PFSK-1 (cell line): ENCODE measurements at regions not wholly inside any gene's neighbourhood (a gene's known extent, or its start where the extent isn't known, plus 50 kb on each side); places are given as distances from the start of the nearest gene placed in this dataset.

Source experiments
- FOXP2 ChIP-seq: optimal IDR thresholded peaks from 2 replicates; pipeline ENCODE3; 2011; ENCODE audit warnings: borderline replicate concordance, control low read depth, inconsistent platforms; ENCODE audit not compliant: insufficient read depth; ENCODE audit errors: extremely low read length, extremely low read depth
- POLR2AphosphoS5 ChIP-seq: IDR thresholded peaks from 2 replicates; pipeline ENCODE4 v1.6.1; 2012; ENCODE audit warnings: low read depth, mild to moderate bottlenecking, control low read depth, low read length, moderate library complexity
- SIN3A ChIP-seq: IDR thresholded peaks from 2 replicates; pipeline ENCODE4 v1.6.1; 2012; ENCODE audit warnings: mild to moderate bottlenecking, low read length, moderate library complexity, borderline replicate concordance; ENCODE audit not compliant: insufficient read depth
- TAF1 ChIP-seq: IDR thresholded peaks from 2 replicates; pipeline ENCODE4 v1.6.1; 2012; ENCODE audit warnings: low read length, control low read depth, borderline replicate concordance; ENCODE audit not compliant: insufficient read depth
- TF ChIP-seq, protein P1 (sequence below), 2 experiments: IDR thresholded peaks; 2 replicates each; pipeline versions ENCODE4 v1.6.1 to v1.8.0; 2011 to 2012; ENCODE audit warnings: low read depth in 2 of 2, low read length in 2 of 2, control low read depth in 1 of 2, inconsistent platforms in 1 of 2, mild to moderate bottlenecking in 1 of 2, moderate library complexity in 1 of 2; ENCODE audit not compliant: insufficient read depth in 1 of 2

DNA sequence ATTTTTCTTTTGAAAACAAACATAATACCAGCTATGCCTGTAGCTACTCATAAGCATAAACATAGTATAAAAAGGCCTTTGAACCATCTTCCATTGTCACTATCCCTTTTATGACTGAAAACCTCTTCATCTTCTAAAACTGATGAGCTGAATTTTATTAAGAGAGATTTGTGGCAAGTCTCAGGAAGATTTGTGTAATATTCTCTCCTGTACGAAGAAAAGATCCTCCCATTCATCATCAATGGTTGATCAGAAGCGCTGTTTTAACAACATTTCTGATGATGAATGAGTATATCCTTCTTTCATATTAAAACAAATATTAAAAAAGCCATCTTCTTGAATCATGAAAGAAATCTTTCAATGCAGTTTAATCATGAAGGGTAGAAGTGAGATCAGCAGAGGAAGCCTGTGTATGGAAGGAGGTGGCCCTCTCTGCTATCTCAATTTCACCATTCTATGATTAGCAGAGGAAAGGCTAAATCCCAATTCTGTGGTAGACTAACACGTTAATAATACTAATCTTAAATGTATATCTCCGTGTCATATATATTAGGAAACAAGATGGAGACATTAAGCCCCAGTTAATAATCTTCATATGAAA, 430.2 kb downstream of the FRK start:
- TF ChIP-seq POLR2AphosphoS5 (no peak), FOXP2 (no peak), TAF1 (no peak)

DNA sequence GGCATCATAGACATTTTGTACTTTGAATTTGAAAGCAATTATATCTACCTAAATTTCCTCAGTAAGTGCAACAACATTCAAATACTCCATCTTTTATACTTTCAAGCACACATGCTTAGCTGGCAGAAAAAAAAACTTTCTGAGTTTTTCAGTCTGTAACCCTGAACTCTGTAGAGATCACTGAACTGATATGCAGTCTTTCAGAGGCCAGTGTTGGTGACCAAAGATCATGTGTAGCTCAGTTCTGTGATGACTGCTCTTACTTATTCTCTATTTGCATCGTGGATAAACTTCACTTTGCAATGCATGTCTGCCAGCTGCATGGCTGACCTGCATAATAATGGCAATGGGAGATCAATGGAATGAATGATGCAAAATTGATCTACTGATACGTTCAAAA, 431.3 kb downstream of the FRK start:
- TF ChIP-seq POLR2AphosphoS5 (no peak), SIN3A (no peak), FOXP2 (no peak), TAF1 (no peak)
- TF ChIP-seq, protein P1, sequence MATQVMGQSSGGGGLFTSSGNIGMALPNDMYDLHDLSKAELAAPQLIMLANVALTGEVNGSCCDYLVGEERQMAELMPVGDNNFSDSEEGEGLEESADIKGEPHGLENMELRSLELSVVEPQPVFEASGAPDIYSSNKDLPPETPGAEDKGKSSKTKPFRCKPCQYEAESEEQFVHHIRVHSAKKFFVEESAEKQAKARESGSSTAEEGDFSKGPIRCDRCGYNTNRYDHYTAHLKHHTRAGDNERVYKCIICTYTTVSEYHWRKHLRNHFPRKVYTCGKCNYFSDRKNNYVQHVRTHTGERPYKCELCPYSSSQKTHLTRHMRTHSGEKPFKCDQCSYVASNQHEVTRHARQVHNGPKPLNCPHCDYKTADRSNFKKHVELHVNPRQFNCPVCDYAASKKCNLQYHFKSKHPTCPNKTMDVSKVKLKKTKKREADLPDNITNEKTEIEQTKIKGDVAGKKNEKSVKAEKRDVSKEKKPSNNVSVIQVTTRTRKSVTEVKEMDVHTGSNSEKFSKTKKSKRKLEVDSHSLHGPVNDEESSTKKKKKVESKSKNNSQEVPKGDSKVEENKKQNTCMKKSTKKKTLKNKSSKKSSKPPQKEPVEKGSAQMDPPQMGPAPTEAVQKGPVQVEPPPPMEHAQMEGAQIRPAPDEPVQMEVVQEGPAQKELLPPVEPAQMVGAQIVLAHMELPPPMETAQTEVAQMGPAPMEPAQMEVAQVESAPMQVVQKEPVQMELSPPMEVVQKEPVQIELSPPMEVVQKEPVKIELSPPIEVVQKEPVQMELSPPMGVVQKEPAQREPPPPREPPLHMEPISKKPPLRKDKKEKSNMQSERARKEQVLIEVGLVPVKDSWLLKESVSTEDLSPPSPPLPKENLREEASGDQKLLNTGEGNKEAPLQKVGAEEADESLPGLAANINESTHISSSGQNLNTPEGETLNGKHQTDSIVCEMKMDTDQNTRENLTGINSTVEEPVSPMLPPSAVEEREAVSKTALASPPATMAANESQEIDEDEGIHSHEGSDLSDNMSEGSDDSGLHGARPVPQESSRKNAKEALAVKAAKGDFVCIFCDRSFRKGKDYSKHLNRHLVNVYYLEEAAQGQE (IDR thresholded peaks at IDR 0.05; ENCODE audit: insufficient read depth in 1 of 2, low read depth in 2 of 2, low read length in 2 of 2): no peak

DNA sequence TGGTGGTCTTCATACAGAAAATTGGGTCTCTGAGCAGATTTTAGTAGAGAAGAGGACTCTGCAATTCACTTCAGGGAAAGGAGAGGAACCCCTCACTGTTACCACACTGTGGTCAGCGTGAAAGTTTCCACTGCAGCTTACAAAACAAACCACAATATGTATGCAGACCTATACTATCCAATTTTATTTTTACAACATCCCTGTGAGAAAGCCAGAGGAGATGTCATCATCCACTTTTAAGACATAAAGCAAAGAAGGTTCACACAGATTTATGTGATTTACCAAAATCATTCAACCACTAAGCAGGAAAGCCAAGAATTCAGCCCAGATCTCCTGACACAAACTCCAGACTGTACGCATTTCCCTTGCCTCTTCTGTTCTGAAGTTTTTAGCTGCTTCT, 442.4 kb downstream of the FRK start:
- TF ChIP-seq POLR2AphosphoS5 (no peak), TAF1 (no peak), FOXP2 (no peak), SIN3A (no peak)
- TF ChIP-seq, protein P1 (IDR thresholded peaks at IDR 0.05; ENCODE audit: insufficient read depth in 1 of 2, low read depth in 2 of 2, low read length in 2 of 2): no peak

DNA sequence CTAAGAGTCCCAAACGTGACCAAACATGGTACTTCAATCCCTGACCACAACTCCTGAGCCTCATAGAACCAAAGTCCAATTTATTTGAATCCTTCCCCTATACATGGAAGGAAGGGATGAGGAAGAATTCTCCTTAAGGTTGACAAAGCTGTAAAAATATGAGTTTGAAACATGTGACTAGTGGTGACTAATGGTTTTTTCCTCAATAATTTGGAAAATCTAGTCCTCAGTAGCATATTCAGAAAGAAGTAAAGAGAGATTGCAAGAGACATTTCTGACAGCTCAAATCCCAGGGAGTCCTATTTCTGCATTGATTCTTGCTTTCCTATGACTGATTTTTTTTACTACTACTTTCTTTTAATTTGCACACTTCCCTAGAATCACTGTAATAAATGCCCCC, 443.7 kb downstream of the FRK start:
- TF ChIP-seq FOXP2: no peak
- TF ChIP-seq SIN3A: no peak
- no peak for TF ChIP-seq TAF1
- TF ChIP-seq, protein P1 (IDR thresholded peaks at IDR 0.05; ENCODE audit: insufficient read depth in 1 of 2, low read depth in 2 of 2, low read length in 2 of 2): no peak
- TF ChIP-seq POLR2AphosphoS5: no peak

DNA sequence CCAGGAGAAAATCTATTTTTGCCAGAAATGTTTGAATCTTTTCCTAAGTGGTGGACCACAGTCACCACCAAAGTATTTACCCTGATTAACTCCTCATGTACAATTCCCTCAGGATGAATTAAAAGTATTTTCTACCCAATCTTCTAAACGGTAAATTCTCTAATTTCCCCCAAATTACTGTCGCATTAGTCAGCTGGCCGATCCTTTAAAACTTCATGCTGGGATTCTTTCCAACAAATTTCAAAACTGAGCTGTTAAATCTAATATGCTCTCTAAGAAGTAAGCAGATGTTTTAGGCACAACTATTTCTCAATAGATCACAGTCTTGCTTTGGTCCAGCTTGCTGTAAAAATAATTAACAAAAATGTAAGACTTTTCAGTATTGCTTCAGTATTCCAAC, 447.2 kb downstream of the FRK start:
- no peak for TF ChIP-seq TAF1
- no peak for TF ChIP-seq SIN3A
- no peak for TF ChIP-seq FOXP2
- no peak for TF ChIP-seq POLR2AphosphoS5
- TF ChIP-seq, protein P1 (IDR thresholded peaks at IDR 0.05; ENCODE audit: insufficient read depth in 1 of 2, low read depth in 2 of 2, low read length in 2 of 2): no peak
